ENCODE measurements at regions not wholly inside any gene's neighbourhood (a gene's known extent, or its start where the extent isn't known, plus 50 kb on each side); places are given as distances from the start of the nearest gene placed in this dataset.

DNA sequence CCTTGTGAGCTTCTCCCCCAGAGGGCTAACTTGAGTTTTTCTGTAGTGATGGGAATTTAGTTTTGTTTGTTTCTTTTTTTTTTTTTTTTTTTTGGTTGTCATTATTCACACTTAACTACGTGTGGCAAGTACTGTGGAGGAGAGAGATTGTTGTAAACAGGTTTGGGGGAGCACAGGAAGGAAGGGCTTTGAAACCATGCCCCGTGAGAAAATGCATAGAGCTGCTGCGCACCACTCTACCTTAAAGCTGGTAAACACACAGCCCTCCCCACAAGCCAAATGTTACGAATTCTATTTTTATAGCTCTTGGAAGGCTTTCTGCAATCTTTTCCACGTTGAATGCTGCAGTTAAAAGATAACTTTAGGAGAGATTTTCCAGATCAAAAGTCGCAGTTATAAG, 76.2 kb downstream of the ZNF22 start:
- ATAC-seq (ENCODE audit: insufficient read depth, low read depth) (no peak), DNase-seq (no peak)
- H3K36me3 ChIP-seq (ENCODE audit: insufficient read depth, low read length), result no peaks in the 10 kb centered on the region
- no peaks in the 10 kb centered on the region for H3K27me3 ChIP-seq (ENCODE audit: insufficient read depth, low read length, poor library complexity)
- H3K4me3 ChIP-seq (ENCODE audit: low read depth in 1 of 2, low read length in 2 of 2), result no peak overlapping the region
- H3K9me3 ChIP-seq (ENCODE audit: insufficient read depth, low read length, severe bottlenecking), result peaks cover 3% of the 10 kb centered on the region
- no peak overlapping the region for H3K27ac ChIP-seq (ENCODE audit: low read length)
- no peaks in the 10 kb centered on the region for H3K79me2 ChIP-seq (ENCODE audit: insufficient read depth, low read length)
- TF ChIP-seq EZH2 (IDR thresholded peaks at IDR 0.05; ENCODE audit: borderline replicate concordance, low read depth, low read length, severe bottlenecking), result no peak
- TF ChIP-seq, protein P1, sequence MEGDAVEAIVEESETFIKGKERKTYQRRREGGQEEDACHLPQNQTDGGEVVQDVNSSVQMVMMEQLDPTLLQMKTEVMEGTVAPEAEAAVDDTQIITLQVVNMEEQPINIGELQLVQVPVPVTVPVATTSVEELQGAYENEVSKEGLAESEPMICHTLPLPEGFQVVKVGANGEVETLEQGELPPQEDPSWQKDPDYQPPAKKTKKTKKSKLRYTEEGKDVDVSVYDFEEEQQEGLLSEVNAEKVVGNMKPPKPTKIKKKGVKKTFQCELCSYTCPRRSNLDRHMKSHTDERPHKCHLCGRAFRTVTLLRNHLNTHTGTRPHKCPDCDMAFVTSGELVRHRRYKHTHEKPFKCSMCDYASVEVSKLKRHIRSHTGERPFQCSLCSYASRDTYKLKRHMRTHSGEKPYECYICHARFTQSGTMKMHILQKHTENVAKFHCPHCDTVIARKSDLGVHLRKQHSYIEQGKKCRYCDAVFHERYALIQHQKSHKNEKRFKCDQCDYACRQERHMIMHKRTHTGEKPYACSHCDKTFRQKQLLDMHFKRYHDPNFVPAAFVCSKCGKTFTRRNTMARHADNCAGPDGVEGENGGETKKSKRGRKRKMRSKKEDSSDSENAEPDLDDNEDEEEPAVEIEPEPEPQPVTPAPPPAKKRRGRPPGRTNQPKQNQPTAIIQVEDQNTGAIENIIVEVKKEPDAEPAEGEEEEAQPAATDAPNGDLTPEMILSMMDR (IDR thresholded peaks at IDR 0.05; ENCODE audit: borderline replicate concordance, extremely low read depth, low read length, poor library complexity, severe bottlenecking), result no peak
- no peak overlapping the region for H2AFZ ChIP-seq (ENCODE audit: low read depth, low read length)
- H3K4me1 ChIP-seq (ENCODE audit: insufficient read depth, low read length), result no peaks in the 10 kb centered on the region
- no peak overlapping the region for H3K9ac ChIP-seq (ENCODE audit: low read depth, low read length)
- H4K20me1 ChIP-seq (ENCODE audit: insufficient read depth, low read length), result no peaks in the 10 kb centered on the region
- H3K4me2 ChIP-seq (ENCODE audit: insufficient read depth, low read length), result no peak overlapping the region

DNA sequence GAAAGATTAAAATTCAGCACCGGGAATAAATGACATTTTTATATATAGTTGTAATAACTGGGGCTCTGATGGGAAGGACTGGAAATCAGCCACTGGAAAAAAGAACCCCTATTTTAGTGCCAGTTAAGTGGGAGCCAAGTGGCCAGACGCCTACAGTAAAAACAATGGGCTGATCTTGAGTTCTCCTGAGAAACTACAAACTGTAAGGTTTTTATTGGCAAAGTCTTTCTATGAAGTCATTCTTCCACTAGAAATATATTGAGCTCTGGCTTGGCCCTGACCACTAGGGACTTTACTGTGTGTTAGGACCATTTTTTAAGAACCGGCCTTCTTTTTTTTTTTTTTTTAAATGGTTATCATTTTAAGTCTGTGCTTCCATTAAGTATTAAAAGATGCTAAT, 79.6 kb downstream of the ZNF22 start:
- H3K4me1 ChIP-seq (ENCODE audit: insufficient read depth, low read length), result no peaks in the 10 kb centered on the region
- H2AFZ ChIP-seq (ENCODE audit: low read depth, low read length), result no peak overlapping the region
- H3K9me3 ChIP-seq (ENCODE audit: insufficient read depth, low read length, severe bottlenecking), result no peaks in the 10 kb centered on the region
- no peaks in the 10 kb centered on the region for H3K27me3 ChIP-seq (ENCODE audit: insufficient read depth, low read length, poor library complexity)
- no peaks in the 10 kb centered on the region for H3K36me3 ChIP-seq (ENCODE audit: insufficient read depth, low read length)
- no peak overlapping the region for H3K27ac ChIP-seq (ENCODE audit: low read length)
- TF ChIP-seq, protein P1 (IDR thresholded peaks at IDR 0.05; ENCODE audit: borderline replicate concordance, extremely low read depth, low read length, poor library complexity, severe bottlenecking), result no peak
- TF ChIP-seq EZH2 (IDR thresholded peaks at IDR 0.05; ENCODE audit: borderline replicate concordance, low read depth, low read length, severe bottlenecking), result no peak
- DNase-seq (no peak), ATAC-seq (ENCODE audit: insufficient read depth, low read depth) (no peak)
- no peak overlapping the region for H3K9ac ChIP-seq (ENCODE audit: low read depth, low read length)
- no peak overlapping the region for H3K4me2 ChIP-seq (ENCODE audit: insufficient read depth, low read length)
- H3K4me3 ChIP-seq (ENCODE audit: low read depth in 1 of 2, low read length in 2 of 2), result no peak overlapping the region
- H4K20me1 ChIP-seq (ENCODE audit: insufficient read depth, low read length), result no peaks in the 10 kb centered on the region
- H3K79me2 ChIP-seq (ENCODE audit: insufficient read depth, low read length), result no peaks in the 10 kb centered on the region

DNA sequence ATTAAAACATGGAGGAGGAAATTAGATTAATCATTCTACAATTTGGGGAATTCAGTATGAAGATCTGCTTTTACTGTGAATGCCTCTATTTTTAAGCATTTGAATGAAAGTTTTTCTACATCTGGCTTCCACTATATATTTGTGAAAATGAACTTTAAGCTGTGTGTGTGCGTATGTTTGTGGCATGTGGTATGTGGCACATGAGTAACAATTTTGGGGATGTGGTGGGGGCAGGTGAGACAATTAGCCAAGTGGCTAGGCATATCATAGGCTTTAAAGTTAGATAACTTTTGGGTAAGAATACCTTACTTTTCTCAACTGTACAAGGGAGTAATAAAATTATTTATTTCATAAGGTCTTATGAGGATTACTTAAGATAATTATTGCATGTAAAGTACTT, 81.5 kb downstream of the ZNF22 start:
- no peak overlapping the region for H3K27ac ChIP-seq (ENCODE audit: low read length)
- H3K27me3 ChIP-seq (ENCODE audit: insufficient read depth, low read length, poor library complexity), result no peaks in the 10 kb centered on the region
- ATAC-seq (ENCODE audit: insufficient read depth, low read depth), result no peak
- no peaks in the 10 kb centered on the region for H3K79me2 ChIP-seq (ENCODE audit: insufficient read depth, low read length)
- H4K20me1 ChIP-seq (ENCODE audit: insufficient read depth, low read length), result no peaks in the 10 kb centered on the region
- no peak overlapping the region for H2AFZ ChIP-seq (ENCODE audit: low read depth, low read length)
- no peaks in the 10 kb centered on the region for H3K9me3 ChIP-seq (ENCODE audit: insufficient read depth, low read length, severe bottlenecking)
- no peaks in the 10 kb centered on the region for H3K36me3 ChIP-seq (ENCODE audit: insufficient read depth, low read length)
- DNase-seq, result no peak
- no peak overlapping the region for H3K4me2 ChIP-seq (ENCODE audit: insufficient read depth, low read length)
- no peak overlapping the region for H3K9ac ChIP-seq (ENCODE audit: low read depth, low read length)
- no peak overlapping the region for H3K4me3 ChIP-seq (ENCODE audit: low read depth in 1 of 2, low read length in 2 of 2)
- TF ChIP-seq, protein P1 (IDR thresholded peaks at IDR 0.05; ENCODE audit: borderline replicate concordance, extremely low read depth, low read length, poor library complexity, severe bottlenecking), result no peak
- no peak for TF ChIP-seq EZH2 (IDR thresholded peaks at IDR 0.05; ENCODE audit: borderline replicate concordance, low read depth, low read length, severe bottlenecking)
- no peaks in the 10 kb centered on the region for H3K4me1 ChIP-seq (ENCODE audit: insufficient read depth, low read length)

DNA sequence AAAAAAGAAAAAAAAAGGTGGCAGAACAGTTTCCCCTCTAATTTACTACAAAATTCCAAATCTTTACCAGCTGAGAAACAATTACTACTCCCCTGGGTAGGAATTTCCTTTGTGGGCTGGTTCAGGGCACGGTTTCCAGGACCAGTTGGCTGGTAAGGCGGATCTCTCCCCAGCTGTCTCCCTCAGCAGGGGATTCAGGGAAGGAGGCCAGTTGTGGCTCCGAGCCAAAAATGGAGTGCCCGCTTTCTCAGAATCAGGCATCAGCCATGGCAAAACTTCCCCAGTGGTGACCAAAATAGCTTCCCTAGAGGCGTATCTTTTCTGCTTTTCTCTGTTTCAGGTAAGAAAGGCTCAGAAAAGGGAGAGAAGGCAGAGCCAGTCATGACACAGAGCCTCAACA, 91.2 kb downstream of the ZNF22 start:
- Histone ChIP-seq H4K20me1 (ENCODE audit: insufficient read depth, low read length) (no peaks in the 10 kb centered on the region), H3K36me3 (ENCODE audit: insufficient read depth, low read length) (no peaks in the 10 kb centered on the region), H3K27ac (ENCODE audit: low read length) (no peak overlapping the region), H3K4me2 (ENCODE audit: insufficient read depth, low read length) (no peak overlapping the region), H3K4me1 (ENCODE audit: insufficient read depth, low read length) (no peaks in the 10 kb centered on the region), H3K9ac (ENCODE audit: low read depth, low read length) (no peak overlapping the region), H2AFZ (ENCODE audit: low read depth, low read length) (no peak overlapping the region), H3K9me3 (ENCODE audit: insufficient read depth, low read length, severe bottlenecking) (no peaks in the 10 kb centered on the region), H3K4me3 (ENCODE audit: low read depth in 1 of 2, low read length in 2 of 2) (no peak overlapping the region), H3K79me2 (ENCODE audit: insufficient read depth, low read length) (no peaks in the 10 kb centered on the region), H3K27me3 (ENCODE audit: insufficient read depth, low read length, poor library complexity) (peaks cover 18% of the 10 kb centered on the region)
- no peak for TF ChIP-seq EZH2 (IDR thresholded peaks at IDR 0.05; ENCODE audit: borderline replicate concordance, low read depth, low read length, severe bottlenecking)
- TF ChIP-seq, protein P1 (IDR thresholded peaks at IDR 0.05; ENCODE audit: borderline replicate concordance, extremely low read depth, low read length, poor library complexity, severe bottlenecking), result no peak
- DNase-seq, result no peak
- ATAC-seq (ENCODE audit: insufficient read depth, low read depth), result no peak
